SKM-1 treated with dmso at 0.1 percent for 144 hours (cell line): ENCODE measurements at regions not wholly inside any gene's neighbourhood (a gene's known extent, or its start where the extent isn't known, plus 50 kb on each side); places are given as distances from the start of the nearest gene placed in this dataset.
A peak's percentile ranks its signal among the peaks of the same experiment; 100 is the strongest.

Source experiments
- DNase-seq: peaks from one replicate; lab custom pipeline; 2025; ENCODE audit not compliant: unreplicated experiment; lab: John Stamatoyannopoulos, UW

GRCh38 chr10:120279196-120279595, 177.8 kb upstream of the PLPP4 start:
- DNase-seq, result no peak

GRCh38 chr10:120282421-120282820, 174.6 kb upstream of the PLPP4 start:
- DNase-seq, result no peak

- no peak for DNase-seq
Measured at GRCh38 chr10:120282846-120283492, 174.1 kb upstream of the PLPP4 start.

GRCh38 chr10:120285408-120285807, 171.6 kb upstream of the PLPP4 start:
- no peak for DNase-seq

- no peak for DNase-seq
Measured at GRCh38 chr10:120286280-120286679, 170.7 kb upstream of the PLPP4 start.

- DNase-seq, result no peak
Measured at GRCh38 chr10:120300513-120300912, 156.5 kb upstream of the PLPP4 start.

- no peak for DNase-seq
Measured at GRCh38 chr10:120308589-120308988, 148.4 kb upstream of the PLPP4 start.

GRCh38 chr10:120313715-120314114, 143.3 kb upstream of the PLPP4 start:
- no peak for DNase-seq

- DNase-seq, result no peak
Measured at GRCh38 chr10:120314442-120314841, 142.6 kb upstream of the PLPP4 start.

GRCh38 chr10:120318862-120319261, 138.2 kb upstream of the PLPP4 start:
- DNase-seq, result no peak

- DNase-seq, result no peak
Measured at GRCh38 chr10:120327675-120328074, 129.4 kb upstream of the PLPP4 start.

- DNase-seq, result no peak
Measured at GRCh38 chr10:120328647-120329046, 128.4 kb upstream of the PLPP4 start.

GRCh38 chr10:120335553-120335952, 121.5 kb upstream of the PLPP4 start:
- no peak for DNase-seq

- DNase-seq, result no peak
Measured at GRCh38 chr10:120336306-120336910, 120.6 kb upstream of the PLPP4 start.

- peak; percentile 25 for DNase-seq
Measured at GRCh38 chr10:120336911-120337540, 120.0 kb upstream of the PLPP4 start.

GRCh38 chr10:120342115-120342714, 114.8 kb upstream of the PLPP4 start:
- DNase-seq, result no peak

GRCh38 chr10:120345186-120345585, 111.8 kb upstream of the PLPP4 start:
- DNase-seq, result no peak

GRCh38 chr10:120347644-120348043, 109.4 kb upstream of the PLPP4 start:
- no peak for DNase-seq

GRCh38 chr10:120349069-120349468, 108.0 kb upstream of the PLPP4 start:
- DNase-seq, result no peak

GRCh38 chr10:120355425-120355824, 101.6 kb upstream of the PLPP4 start:
- no peak for DNase-seq

GRCh38 chr10:120360571-120360970, 96.5 kb upstream of the PLPP4 start:
- no peak for DNase-seq

GRCh38 chr10:120365872-120366271, 91.2 kb upstream of the PLPP4 start:
- no peak for DNase-seq
